ENCODE measurements at regions not wholly inside any gene's neighbourhood (a gene's known extent, or its start where the extent isn't known, plus 50 kb on each side); places are given as distances from the start of the nearest gene placed in this dataset.

GRCh38 chr6:56838016-56838555 is 116.8 kb upstream of the BEND6 start:
- TF ChIP-seq NONO (IDR thresholded peaks at IDR 0.05) (no peak), NONO (CRISPR knock-in tag; conservative IDR thresholded peaks at IDR 0.05) (no peak), TBP (CRISPR knock-in tag; IDR thresholded peaks at IDR 0.05) (no peak), THAP7 (CRISPR knock-in tag; IDR thresholded peaks at IDR 0.05) (no peak), ZNF468 (CRISPR knock-in tag; IDR thresholded peaks at IDR 0.05) (no peak), ZSCAN12 (CRISPR knock-in tag; IDR thresholded peaks at IDR 0.05) (no peak), ETV6 (CRISPR knock-in tag; conservative IDR thresholded peaks at IDR 0.05) (no peak), SP1 (IDR thresholded peaks at IDR 0.05) (no peak), SP1 (CRISPR knock-in tag; IDR thresholded peaks at IDR 0.05) (no peak)

All from HepG2 (cell line).